ENCODE measurements at regions not wholly inside any gene's neighbourhood (a gene's known extent, or its start where the extent isn't known, plus 50 kb on each side); places are given as distances from the start of the nearest gene placed in this dataset.

- DNase-seq (ENCODE audit: low read depth): no peak
- TF ChIP-seq, protein P1, sequence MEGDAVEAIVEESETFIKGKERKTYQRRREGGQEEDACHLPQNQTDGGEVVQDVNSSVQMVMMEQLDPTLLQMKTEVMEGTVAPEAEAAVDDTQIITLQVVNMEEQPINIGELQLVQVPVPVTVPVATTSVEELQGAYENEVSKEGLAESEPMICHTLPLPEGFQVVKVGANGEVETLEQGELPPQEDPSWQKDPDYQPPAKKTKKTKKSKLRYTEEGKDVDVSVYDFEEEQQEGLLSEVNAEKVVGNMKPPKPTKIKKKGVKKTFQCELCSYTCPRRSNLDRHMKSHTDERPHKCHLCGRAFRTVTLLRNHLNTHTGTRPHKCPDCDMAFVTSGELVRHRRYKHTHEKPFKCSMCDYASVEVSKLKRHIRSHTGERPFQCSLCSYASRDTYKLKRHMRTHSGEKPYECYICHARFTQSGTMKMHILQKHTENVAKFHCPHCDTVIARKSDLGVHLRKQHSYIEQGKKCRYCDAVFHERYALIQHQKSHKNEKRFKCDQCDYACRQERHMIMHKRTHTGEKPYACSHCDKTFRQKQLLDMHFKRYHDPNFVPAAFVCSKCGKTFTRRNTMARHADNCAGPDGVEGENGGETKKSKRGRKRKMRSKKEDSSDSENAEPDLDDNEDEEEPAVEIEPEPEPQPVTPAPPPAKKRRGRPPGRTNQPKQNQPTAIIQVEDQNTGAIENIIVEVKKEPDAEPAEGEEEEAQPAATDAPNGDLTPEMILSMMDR (IDR thresholded peaks at IDR 0.05; ENCODE audit: low read depth, low read length, missing control alignments): no peak
These were observed 145.1 kb upstream of the THRB start for GRCh38 chr3:24639481-24640329.

DNA sequence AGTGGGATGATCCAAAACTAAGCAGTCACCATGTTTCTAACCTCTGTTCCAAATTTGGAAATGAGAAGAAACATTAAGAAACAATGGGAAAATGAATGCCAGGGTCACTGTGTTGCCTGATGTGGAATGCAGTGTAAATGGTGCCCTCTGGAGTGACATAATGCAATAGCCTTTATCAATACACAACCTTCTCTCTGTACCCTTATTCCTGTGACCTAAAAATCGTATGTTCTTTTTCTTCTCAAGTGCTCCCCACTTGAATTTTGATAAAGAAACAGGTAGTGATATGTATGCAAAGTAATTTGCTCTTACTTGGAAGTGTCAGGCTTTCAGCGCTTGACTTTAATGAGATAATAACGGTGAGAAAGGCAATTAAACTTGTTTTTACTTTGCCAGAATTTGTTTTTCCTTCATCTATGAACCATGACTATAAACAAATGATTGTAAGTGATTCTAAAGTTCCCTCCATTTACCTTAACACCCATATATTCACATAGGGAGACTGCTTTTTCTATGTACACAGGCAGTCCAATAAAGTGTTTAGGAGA is 145.8 kb upstream of the THRB start:
- DNase-seq (ENCODE audit: low read depth): no peak

More at GRCh38 chr3:24639481-24640329, 145.1 kb upstream of the THRB start:
- H3K4me3 ChIP-seq (ENCODE audit: low read depth, low read length): no peak overlapping the region

DNA sequence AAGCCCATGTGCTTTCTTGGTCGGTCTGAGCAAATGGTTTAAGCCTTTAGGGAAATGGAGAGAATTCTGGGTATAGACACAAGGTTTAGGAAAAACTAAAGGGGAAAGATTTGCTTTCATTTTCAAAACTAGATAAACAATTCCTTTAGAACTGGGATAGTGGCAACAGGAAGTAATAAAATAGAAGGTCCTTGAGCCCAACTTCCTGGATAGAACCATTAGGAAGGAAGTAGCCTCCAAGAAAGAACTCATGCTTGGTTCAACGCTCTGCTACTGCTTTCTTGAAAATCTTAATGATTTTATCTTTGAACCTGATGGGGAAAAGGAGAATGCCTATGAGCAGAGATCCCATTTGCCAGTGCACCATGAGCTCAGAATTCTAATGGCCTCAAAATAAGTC is 147.0 kb upstream of the THRB start:
- TF ChIP-seq, protein P1 (IDR thresholded peaks at IDR 0.05; ENCODE audit: low read depth, low read length, missing control alignments): no peak
- no peak for DNase-seq (ENCODE audit: low read depth)
- H3K4me3 ChIP-seq (ENCODE audit: low read depth, low read length): no peak overlapping the region

More for the DNA sequence above, 145.8 kb upstream of the THRB start:
- TF ChIP-seq, protein P1 (IDR thresholded peaks at IDR 0.05; ENCODE audit: low read depth, low read length, missing control alignments): peak; percentile 25
- no peak overlapping the region for H3K4me3 ChIP-seq (ENCODE audit: low read depth, low read length)

DNA sequence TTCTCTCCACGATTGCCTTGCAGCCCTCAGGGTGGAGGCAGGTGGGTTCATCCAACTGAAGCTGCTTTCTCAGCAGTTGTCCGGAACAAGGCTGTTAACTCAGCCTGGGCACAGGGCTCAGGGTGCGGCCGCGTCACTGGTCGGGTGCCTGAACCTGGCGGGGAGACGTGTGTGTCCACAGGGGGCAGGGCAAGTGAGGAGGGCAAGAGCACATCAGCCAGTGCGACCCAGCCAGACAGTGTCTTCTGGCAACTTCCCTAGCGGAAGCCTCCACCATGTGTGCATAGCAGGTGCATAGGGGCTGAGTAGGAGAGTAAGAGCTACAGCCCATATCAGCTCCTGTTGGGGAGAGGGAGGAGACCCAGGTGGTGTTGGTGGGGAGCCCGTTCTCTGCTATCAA is 150.4 kb upstream of the THRB start:
- TF ChIP-seq, protein P1 (IDR thresholded peaks at IDR 0.05; ENCODE audit: low read depth, low read length, missing control alignments): no peak
- no peak for DNase-seq (ENCODE audit: low read depth)
- no peak overlapping the region for H3K4me3 ChIP-seq (ENCODE audit: low read depth, low read length)

DNA sequence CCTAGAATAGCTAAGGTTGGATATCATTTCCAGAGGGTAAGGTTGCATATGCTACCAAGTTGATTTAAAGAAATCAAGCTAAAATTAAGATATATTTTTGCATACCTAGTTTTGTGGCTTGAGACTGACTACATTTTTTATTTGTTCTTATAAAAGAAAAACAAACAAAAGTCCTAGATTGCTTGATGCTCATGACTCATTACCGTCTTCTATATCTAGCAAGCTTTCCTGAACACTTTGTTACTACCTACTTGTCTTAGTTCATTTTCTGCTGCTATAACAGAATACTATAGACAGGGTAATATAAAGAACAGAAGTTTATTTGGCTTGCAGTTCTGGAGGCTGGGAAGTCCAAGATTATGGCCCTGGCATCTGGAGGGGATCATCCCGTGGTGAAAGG is 152.1 kb upstream of the THRB start:
- TF ChIP-seq, protein P1 (IDR thresholded peaks at IDR 0.05; ENCODE audit: low read depth, low read length, missing control alignments): no peak

GRCh38 chr3:24648063-24648462 is 153.4 kb upstream of the THRB start:
- no peak for DNase-seq (ENCODE audit: low read depth)
- no peak overlapping the region for H3K4me3 ChIP-seq (ENCODE audit: low read depth, low read length)
- TF ChIP-seq, protein P1 (IDR thresholded peaks at IDR 0.05; ENCODE audit: low read depth, low read length, missing control alignments): no peak

More for the DNA sequence above, 152.1 kb upstream of the THRB start:
- DNase-seq (ENCODE audit: low read depth): no peak
- H3K4me3 ChIP-seq (ENCODE audit: low read depth, low read length): no peak overlapping the region

Measured in GM12864 (cell line).